ENCODE measurements at regions not wholly inside any gene's neighbourhood (a gene's known extent, or its start where the extent isn't known, plus 50 kb on each side); places are given as distances from the start of the nearest gene placed in this dataset.

- POLR2A ChIA-PET: no interaction called here
- Mint-ChIP-seq H3K4me1 (peaks cover 52% of the 10 kb centered on the region), H3K27me3 (ENCODE audit: low read depth) (no peaks in the 10 kb centered on the region), H3K9me3 (peaks cover 14% of the 10 kb centered on the region), H3K36me3 (peaks cover 16% of the 10 kb centered on the region), H3K27ac (no peak overlapping the region), H3K4me3 (no peak overlapping the region)
- CTCF ChIA-PET: no interaction called here
- ATAC-seq: no peak
- DNase-seq (ENCODE audit: low spot score): no peak
- TF ChIP-seq SP1 (CRISPR knock-in tag; conservative IDR thresholded peaks at IDR 0.05): no peak
- no peak for TF ChIP-seq GRHL2 (CRISPR knock-in tag; IDR thresholded peaks at IDR 0.05; ENCODE audit: insufficient replicate concordance, severe bottlenecking)
- TF ChIP-seq, protein P1, sequence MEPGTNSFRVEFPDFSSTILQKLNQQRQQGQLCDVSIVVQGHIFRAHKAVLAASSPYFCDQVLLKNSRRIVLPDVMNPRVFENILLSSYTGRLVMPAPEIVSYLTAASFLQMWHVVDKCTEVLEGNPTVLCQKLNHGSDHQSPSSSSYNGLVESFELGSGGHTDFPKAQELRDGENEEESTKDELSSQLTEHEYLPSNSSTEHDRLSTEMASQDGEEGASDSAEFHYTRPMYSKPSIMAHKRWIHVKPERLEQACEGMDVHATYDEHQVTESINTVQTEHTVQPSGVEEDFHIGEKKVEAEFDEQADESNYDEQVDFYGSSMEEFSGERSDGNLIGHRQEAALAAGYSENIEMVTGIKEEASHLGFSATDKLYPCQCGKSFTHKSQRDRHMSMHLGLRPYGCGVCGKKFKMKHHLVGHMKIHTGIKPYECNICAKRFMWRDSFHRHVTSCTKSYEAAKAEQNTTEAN (CRISPR knock-in tag; IDR thresholded peaks at IDR 0.05): no peak
- TF ChIP-seq, protein P2, sequence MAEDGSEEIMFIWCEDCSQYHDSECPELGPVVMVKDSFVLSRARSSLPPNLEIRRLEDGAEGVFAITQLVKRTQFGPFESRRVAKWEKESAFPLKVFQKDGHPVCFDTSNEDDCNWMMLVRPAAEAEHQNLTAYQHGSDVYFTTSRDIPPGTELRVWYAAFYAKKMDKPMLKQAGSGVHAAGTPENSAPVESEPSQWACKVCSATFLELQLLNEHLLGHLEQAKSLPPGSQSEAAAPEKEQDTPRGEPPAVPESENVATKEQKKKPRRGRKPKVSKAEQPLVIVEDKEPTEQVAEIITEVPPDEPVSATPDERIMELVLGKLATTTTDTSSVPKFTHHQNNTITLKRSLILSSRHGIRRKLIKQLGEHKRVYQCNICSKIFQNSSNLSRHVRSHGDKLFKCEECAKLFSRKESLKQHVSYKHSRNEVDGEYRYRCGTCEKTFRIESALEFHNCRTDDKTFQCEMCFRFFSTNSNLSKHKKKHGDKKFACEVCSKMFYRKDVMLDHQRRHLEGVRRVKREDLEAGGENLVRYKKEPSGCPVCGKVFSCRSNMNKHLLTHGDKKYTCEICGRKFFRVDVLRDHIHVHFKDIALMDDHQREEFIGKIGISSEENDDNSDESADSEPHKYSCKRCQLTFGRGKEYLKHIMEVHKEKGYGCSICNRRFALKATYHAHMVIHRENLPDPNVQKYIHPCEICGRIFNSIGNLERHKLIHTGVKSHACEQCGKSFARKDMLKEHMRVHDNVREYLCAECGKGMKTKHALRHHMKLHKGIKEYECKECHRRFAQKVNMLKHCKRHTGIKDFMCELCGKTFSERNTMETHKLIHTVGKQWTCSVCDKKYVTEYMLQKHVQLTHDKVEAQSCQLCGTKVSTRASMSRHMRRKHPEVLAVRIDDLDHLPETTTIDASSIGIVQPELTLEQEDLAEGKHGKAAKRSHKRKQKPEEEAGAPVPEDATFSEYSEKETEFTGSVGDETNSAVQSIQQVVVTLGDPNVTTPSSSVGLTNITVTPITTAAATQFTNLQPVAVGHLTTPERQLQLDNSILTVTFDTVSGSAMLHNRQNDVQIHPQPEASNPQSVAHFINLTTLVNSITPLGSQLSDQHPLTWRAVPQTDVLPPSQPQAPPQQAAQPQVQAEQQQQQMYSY (CRISPR knock-in tag; IDR thresholded peaks at IDR 0.05): no peak
These were observed 88.4 kb upstream of the CRIM1 start for GRCh38 chr2:36267194-36267593.

- TF ChIP-seq, protein P3, sequence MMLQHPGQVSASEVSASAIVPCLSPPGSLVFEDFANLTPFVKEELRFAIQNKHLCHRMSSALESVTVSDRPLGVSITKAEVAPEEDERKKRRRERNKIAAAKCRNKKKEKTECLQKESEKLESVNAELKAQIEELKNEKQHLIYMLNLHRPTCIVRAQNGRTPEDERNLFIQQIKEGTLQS (CRISPR knock-in tag; conservative IDR thresholded peaks at IDR 0.05): no peak
- TF ChIP-seq, protein P4, sequence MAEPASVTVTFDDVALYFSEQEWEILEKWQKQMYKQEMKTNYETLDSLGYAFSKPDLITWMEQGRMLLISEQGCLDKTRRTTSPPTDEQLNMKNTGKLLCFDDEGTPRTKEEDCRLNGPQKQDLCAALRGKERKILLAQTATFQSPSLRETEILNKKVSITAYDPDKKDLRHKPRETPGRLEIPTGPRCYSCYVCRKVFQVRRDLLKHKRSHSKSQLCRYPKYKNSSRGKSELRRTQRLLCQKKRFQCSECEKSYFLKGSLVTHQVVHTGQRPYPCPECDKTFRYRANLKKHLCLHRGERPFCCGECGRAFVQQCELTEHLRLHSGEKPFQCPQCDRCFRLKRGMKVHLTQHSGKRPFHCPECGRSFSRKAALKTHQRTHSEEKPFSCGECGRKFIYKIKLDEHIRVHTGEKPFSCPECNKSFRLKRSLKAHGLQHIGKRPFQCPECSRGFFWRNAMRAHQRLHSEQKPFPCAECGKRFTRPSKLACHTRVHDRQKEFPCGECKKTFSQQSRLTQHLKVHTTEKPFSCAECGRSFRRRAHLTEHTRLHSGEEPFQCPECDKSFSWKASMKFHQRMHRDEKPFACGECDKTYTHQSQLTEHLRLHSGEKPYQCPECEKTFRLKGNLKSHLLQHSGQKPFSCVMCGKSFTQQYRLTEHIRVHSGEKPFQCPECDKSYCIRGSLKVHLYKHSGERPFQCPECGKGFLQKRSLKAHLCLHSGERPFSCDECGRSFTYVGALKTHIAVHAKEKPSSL (CRISPR knock-in tag; conservative IDR thresholded peaks at IDR 0.05): no peak
- no peak for TF ChIP-seq GRHL2 (CRISPR knock-in tag; IDR thresholded peaks at IDR 0.05; ENCODE audit: insufficient replicate concordance, severe bottlenecking)
- no peak for TF ChIP-seq ZNF263 (CRISPR knock-in tag; IDR thresholded peaks at IDR 0.05; ENCODE audit: low read depth)
- no peak for TF ChIP-seq ZNF121 (CRISPR knock-in tag; IDR thresholded peaks at IDR 0.05)
- TF ChIP-seq ZNF219 (CRISPR knock-in tag; IDR thresholded peaks at IDR 0.05; ENCODE audit: borderline replicate concordance): no peak
- no peak for TF ChIP-seq ZNF423 (CRISPR knock-in tag; IDR thresholded peaks at IDR 0.05)
- no peak for TF ChIP-seq ERG (CRISPR knock-in tag; IDR thresholded peaks at IDR 0.05)
- no peak for TF ChIP-seq E2F5 (CRISPR knock-in tag; IDR thresholded peaks at IDR 0.05)
- H3K27ac Mint-ChIP-seq: peak overlapping the region; percentile 39
- CTCF ChIA-PET: no interaction called here
- POLR2A ChIA-PET: no interaction called here
- peaks cover 46% of the 10 kb centered on the region for H3K4me1 Mint-ChIP-seq
- DNase-seq (ENCODE audit: low spot score) (no peak), ATAC-seq (peak; percentile 22; the same call in 1 of the 2 replicates)
- H3K36me3 Mint-ChIP-seq: peaks cover 16% of the 10 kb centered on the region
- no peaks in the 10 kb centered on the region for H3K27me3 Mint-ChIP-seq (ENCODE audit: low read depth)
- peaks cover 14% of the 10 kb centered on the region for H3K9me3 Mint-ChIP-seq
- H3K4me3 Mint-ChIP-seq: no peak overlapping the region
These were observed 88.9 kb upstream of the CRIM1 start for GRCh38 chr2:36266536-36267121.

Measured in WTC11 (cell line).